NT2/D1 (cell line): ENCODE measurements at regions not wholly inside any gene's neighbourhood (a gene's known extent, or its start where the extent isn't known, plus 50 kb on each side); places are given as distances from the start of the nearest gene placed in this dataset.
"Not testable (repeated sequence)": the region's sequence is repeated elsewhere in the genome, so short reads cannot be mapped to it uniquely, and the experiment has no call there.

Experiments used
- DNase-seq: peaks from one replicate; pipeline ENCODE4 v3.0.0-alpha.2; 2011; ENCODE audit warnings: low read depth, low spot score
- H3K27me3 ChIP-seq: 2 replicates; pipeline ENCODE4 v1.6.0; 2011; ENCODE audit warnings: mild to moderate bottlenecking; ENCODE audit not compliant: insufficient read length, insufficient read depth
- H3K36me3 ChIP-seq: 2 replicates; pipeline ENCODE4 v1.6.1; 2011; ENCODE audit warnings: mild to moderate bottlenecking, low read length, mixed read lengths; ENCODE audit not compliant: insufficient read depth, insufficient read length
- H3K4me1 ChIP-seq: 2 replicates; pipeline ENCODE4 v1.5.1; 2011; ENCODE audit not compliant: insufficient read depth, insufficient read length
- H3K4me3 ChIP-seq: 2 replicates; pipeline ENCODE4 v1.5.1; 2011; ENCODE audit warnings: low read depth; ENCODE audit not compliant: insufficient read length
- H3K9ac ChIP-seq: 2 replicates; pipeline ENCODE4 v1.6.0; 2011; ENCODE audit warnings: low read depth; ENCODE audit not compliant: insufficient read length
- H3K9me3 ChIP-seq: 2 replicates; pipeline ENCODE4 v1.5.1; 2011; ENCODE audit warnings: mild to moderate bottlenecking, low read length; ENCODE audit not compliant: insufficient read depth
- SUZ12 ChIP-seq: IDR thresholded peaks from 2 replicates; pipeline ENCODE4 v1.6.1; 2011; ENCODE audit not compliant: insufficient read length, insufficient read depth; ENCODE audit errors: extremely low read depth
- YY1 ChIP-seq: IDR thresholded peaks from 2 replicates; pipeline ENCODE4 v1.6.1; 2011; ENCODE audit not compliant: insufficient read length, insufficient read depth
- ZNF274 ChIP-seq: IDR thresholded peaks from 2 replicates; pipeline ENCODE4 v1.6.1; 2011; ENCODE audit warnings: mild to moderate bottlenecking, low read depth, low read length

GRCh38 chr7:106499897-106500296, 161.1 kb downstream of the CCDC71L start:
- no peaks in the 10 kb centered on the region for H3K9me3 ChIP-seq
- no peak for DNase-seq
- no peaks in the 10 kb centered on the region for H3K27me3 ChIP-seq
- H3K9ac ChIP-seq: no peak overlapping the region
- H3K4me3 ChIP-seq: no peak overlapping the region
- no peaks in the 10 kb centered on the region for H3K36me3 ChIP-seq
- TF ChIP-seq SUZ12 (no peak), ZNF274 (no peak), YY1 (no peak)
- H3K4me1 ChIP-seq: no peaks in the 10 kb centered on the region

- H3K27me3 ChIP-seq, DNase-seq, H3K4me1 ChIP-seq, H3K4me3 ChIP-seq, H3K9ac ChIP-seq, H3K36me3 ChIP-seq, H3K9me3 ChIP-seq: not testable (repeated sequence)
These were observed 163.0 kb downstream of the CCDC71L start for GRCh38 chr7:106498005-106498404.

- no peak overlapping the region for H3K9ac ChIP-seq
- no peaks in the 10 kb centered on the region for H3K27me3 ChIP-seq
- no peak for DNase-seq
- TF ChIP-seq SUZ12 (no peak), ZNF274 (no peak), YY1 (no peak)
- no peaks in the 10 kb centered on the region for H3K4me1 ChIP-seq
- no peaks in the 10 kb centered on the region for H3K36me3 ChIP-seq
- no peaks in the 10 kb centered on the region for H3K9me3 ChIP-seq
- no peak overlapping the region for H3K4me3 ChIP-seq
These were observed 167.8 kb downstream of the CCDC71L start for GRCh38 chr7:106493041-106493731.

GRCh38 chr7:106488465-106488864, 172.5 kb downstream of the CCDC71L start:
- Histone ChIP-seq H3K4me3 (no peak overlapping the region), H3K36me3 (no peaks in the 10 kb centered on the region), H3K9ac (no peak overlapping the region), H3K4me1 (no peaks in the 10 kb centered on the region), H3K9me3 (no peaks in the 10 kb centered on the region), H3K27me3 (no peaks in the 10 kb centered on the region)
- no peak for DNase-seq
- TF ChIP-seq ZNF274 (no peak), YY1 (no peak), SUZ12 (no peak)

GRCh38 chr7:106487892-106488291, 173.1 kb downstream of the CCDC71L start:
- Histone ChIP-seq H3K4me1 (no peaks in the 10 kb centered on the region), H3K36me3 (no peaks in the 10 kb centered on the region), H3K9me3 (no peaks in the 10 kb centered on the region), H3K4me3 (no peak overlapping the region), H3K27me3 (no peaks in the 10 kb centered on the region), H3K9ac (no peak overlapping the region)
- no peak for DNase-seq
- TF ChIP-seq ZNF274 (no peak), YY1 (no peak), SUZ12 (no peak)

- no peak for DNase-seq
- no peak overlapping the region for H3K4me3 ChIP-seq
- no peaks in the 10 kb centered on the region for H3K9me3 ChIP-seq
- no peaks in the 10 kb centered on the region for H3K36me3 ChIP-seq
- no peaks in the 10 kb centered on the region for H3K27me3 ChIP-seq
- no peaks in the 10 kb centered on the region for H3K4me1 ChIP-seq
- TF ChIP-seq YY1 (no peak), ZNF274 (no peak), SUZ12 (no peak)
- H3K9ac ChIP-seq: no peak overlapping the region
These were observed 174.6 kb downstream of the CCDC71L start for GRCh38 chr7:106486331-106486730.

- Histone ChIP-seq H3K9me3 (no peaks in the 10 kb centered on the region), H3K27me3 (no peaks in the 10 kb centered on the region), H3K4me3 (no peak overlapping the region), H3K36me3 (no peaks in the 10 kb centered on the region), H3K9ac (no peak overlapping the region), H3K4me1 (no peaks in the 10 kb centered on the region)
- DNase-seq: no peak
- TF ChIP-seq YY1 (no peak), ZNF274 (no peak), SUZ12 (no peak)
These were observed 175.0 kb downstream of the CCDC71L start for GRCh38 chr7:106485919-106486318.

- H3K4me3 ChIP-seq: no peak overlapping the region
- H3K9me3 ChIP-seq: no peaks in the 10 kb centered on the region
- no peak for TF ChIP-seq ZNF274
- TF ChIP-seq YY1: no peak
- no peak for TF ChIP-seq SUZ12
- no peak overlapping the region for H3K9ac ChIP-seq
- DNase-seq: no peak
- H3K27me3 ChIP-seq: no peaks in the 10 kb centered on the region
- H3K4me1 ChIP-seq: no peaks in the 10 kb centered on the region
- no peaks in the 10 kb centered on the region for H3K36me3 ChIP-seq
These were observed 175.9 kb downstream of the CCDC71L start for GRCh38 chr7:106485031-106485551.
